HG02571 (cell line): ENCODE measurements at regions not wholly inside any gene's neighbourhood (a gene's known extent, or its start where the extent isn't known, plus 50 kb on each side); places are given as distances from the start of the nearest gene placed in this dataset.

Source experiments
- ATAC-seq: cut with Tn5 transposase; IDR thresholded peaks from one replicate; pipeline ENCODE4 v1.9.1; 2021; ENCODE audit warnings: mild to moderate bottlenecking, moderate library complexity; ENCODE audit not compliant: unreplicated experiment

DNA sequence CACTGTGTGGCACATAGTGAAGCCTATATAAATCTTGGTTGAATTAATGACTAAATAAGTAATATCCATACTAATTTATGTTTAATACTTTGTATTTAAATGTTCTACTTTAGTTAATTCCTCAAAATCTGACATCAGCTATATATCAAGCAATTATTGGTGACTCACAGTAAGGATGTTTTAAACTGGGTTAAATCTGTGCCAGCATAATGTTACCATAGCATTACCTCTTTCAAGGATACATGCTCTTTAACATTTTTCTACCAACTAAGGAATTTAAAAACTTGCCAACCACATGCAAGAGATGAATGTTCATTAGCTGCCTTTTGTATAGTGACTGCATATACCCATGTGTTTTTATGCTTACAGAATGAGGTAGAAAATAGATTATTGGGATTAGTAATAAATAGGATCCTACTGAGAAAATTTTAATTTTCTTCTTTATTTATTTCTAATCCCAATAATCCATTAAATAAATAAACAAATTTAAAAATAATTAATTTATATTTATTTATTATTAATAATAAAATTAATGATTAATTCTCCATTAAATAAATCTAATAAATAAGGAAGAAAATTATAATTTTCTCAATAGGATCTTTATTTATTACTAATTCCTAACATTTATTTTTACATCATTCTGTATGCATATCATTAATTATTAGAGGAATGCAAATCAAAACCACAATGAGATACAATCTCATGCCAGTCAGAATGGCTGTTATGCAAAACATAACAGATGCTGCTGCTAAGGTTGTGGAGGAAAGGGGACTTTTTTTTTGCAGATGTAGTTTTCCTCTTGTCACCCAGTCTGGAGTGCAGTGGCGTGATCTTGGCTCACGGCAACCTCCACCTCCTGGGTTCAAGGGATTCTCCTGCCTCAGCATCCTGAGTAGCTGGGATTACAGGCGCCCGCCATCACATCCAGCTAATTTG is 410.7 kb upstream of the DSEL start:
- ATAC-seq: no peak

GRCh38 chr18:67924656-67925055 is 408.1 kb upstream of the DSEL start:
- no peak for ATAC-seq

GRCh38 chr18:67919316-67919715 is 402.8 kb upstream of the DSEL start:
- no peak for ATAC-seq

DNA sequence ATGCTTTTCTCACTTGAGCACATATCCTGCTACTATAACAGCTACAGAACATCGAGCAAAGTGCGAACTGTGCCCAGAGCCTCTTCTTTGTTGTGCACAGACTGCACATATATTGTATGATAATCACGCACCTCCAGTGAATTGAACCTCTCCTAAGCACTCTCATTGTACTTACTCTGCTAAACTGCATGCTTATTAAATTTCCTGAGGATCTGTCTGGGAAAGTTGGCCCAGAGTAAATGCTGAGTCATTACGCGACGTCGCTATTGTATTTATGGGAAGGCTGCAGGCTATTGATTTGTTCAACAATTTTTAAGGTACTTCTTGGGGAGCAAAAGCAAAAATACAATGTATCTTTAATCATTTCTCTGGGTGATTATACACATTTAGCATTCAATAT is 399.6 kb upstream of the DSEL start:
- ATAC-seq: no peak

DNA sequence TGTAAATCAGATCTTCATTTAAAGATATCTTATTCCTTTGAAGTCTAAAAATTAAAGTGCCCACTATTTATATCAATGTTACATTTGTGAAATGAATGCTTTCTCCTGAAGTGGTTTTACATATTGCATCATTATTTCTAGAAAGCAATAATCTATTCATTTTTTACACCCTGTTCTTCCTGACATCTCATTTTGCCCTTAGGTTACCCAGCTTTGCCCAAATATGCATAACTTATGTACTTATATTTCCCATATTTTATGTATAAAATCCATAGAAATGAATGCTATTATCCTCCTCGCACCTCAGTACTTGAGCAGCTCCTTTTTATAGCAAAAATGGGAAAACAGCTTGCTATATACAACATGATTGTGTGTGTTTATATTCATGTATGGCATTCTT is 396.5 kb upstream of the DSEL start:
- no peak for ATAC-seq

DNA sequence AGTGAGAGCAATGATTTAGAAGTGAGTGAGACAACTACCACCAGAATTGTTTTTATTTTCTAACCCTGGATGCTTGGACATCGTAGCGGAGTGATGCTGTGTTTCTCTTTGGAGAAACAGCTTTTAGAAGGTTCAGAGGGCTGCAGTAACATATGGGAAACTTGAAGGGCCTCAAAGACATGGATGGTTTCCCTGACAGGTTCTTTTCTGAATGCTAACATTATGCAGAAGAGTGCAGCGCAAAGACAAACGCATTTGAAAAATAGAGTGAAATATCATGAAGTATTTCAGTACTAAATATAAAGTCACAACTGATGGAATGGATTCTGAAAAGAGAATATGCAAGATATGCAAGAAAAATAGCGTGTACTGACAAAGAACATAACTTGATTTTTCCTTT is 385.1 kb upstream of the DSEL start:
- ATAC-seq: no peak

GRCh38 chr18:67896451-67896850 is 379.9 kb upstream of the DSEL start:
- no peak for ATAC-seq

- ATAC-seq: no peak
Measured at GRCh38 chr18:67893916-67894315, 377.4 kb upstream of the DSEL start.

GRCh38 chr18:67876871-67877270 is 360.4 kb upstream of the DSEL start:
- no peak for ATAC-seq

DNA sequence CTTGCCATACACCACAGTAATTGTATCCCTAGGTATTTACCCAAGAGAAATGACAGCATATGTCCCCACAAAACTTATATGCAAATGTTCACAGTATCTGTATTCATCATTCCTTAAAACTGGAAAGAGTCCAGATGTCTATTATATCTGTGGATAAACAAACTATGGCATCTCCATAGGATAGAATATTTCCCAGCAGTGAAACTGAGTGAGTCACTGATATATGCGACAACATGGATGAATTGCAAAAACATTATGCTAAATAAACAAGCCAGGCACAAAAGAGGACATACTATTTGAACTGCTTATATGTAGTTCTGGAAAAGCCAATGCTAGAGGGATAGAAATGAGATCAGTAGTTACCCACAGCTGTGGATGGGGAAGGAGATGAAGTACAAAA is 359.4 kb upstream of the DSEL start:
- no peak for ATAC-seq

DNA sequence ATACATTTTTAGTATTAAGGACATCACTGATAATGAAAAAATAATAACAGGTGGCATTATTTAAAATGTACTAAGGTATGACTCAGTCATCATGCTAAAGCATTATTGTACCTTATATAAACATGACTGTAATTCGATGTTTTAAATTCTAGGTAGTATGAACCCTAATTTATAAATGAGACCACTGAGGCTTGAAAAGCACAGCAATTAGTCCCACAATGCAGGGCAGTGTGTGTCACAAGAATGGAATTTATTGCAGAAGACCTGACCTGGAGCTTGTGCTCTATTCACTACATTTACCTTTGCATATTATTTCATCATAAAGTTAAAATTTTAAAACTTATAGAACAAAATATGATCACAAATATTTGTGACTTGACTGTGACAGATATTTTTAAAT is 358.5 kb upstream of the DSEL start:
- ATAC-seq: no peak

DNA sequence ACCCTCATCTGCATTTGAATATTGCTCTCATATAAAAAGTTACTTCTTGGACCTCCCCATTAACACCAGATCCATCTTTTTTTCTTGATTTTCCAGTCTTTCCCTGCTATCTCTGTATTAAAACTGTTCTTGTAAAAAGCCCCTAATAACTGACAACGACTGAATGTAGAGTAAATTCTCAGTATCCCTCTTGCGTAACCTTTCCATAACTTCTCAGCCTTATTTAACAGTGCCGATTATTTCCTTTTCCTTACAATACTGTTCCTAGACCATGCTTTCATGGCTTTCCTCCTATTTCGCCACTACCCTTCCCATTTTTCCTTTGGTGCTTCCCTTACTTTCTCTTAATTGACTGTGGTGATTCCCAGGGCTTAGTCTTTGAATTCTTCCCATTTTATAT is 348.9 kb upstream of the DSEL start:
- no peak for ATAC-seq

GRCh38 chr18:67864677-67865340 is 348.3 kb upstream of the DSEL start:
- ATAC-seq: no peak

DNA sequence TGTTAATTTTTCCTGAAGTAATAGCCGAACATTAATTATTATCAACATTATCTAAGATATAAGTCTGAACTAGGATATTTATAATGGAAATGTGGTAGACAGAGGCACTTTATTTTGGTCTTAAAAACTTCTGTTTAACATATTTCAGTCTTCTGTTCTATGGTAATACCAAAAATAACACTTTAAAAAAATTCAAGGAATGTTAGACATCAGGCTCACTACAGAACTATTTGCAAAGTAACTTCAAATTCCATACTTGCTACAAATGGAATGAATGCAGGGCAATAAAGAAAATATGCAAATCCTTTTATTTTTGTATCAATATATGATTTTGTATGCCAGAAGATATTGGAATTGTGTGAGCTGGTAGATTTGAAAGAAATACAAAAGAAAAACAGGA is 345.5 kb upstream of the DSEL start:
- ATAC-seq: no peak

- no peak for ATAC-seq
Measured at GRCh38 chr18:67854340-67854739, 337.8 kb upstream of the DSEL start.

DNA sequence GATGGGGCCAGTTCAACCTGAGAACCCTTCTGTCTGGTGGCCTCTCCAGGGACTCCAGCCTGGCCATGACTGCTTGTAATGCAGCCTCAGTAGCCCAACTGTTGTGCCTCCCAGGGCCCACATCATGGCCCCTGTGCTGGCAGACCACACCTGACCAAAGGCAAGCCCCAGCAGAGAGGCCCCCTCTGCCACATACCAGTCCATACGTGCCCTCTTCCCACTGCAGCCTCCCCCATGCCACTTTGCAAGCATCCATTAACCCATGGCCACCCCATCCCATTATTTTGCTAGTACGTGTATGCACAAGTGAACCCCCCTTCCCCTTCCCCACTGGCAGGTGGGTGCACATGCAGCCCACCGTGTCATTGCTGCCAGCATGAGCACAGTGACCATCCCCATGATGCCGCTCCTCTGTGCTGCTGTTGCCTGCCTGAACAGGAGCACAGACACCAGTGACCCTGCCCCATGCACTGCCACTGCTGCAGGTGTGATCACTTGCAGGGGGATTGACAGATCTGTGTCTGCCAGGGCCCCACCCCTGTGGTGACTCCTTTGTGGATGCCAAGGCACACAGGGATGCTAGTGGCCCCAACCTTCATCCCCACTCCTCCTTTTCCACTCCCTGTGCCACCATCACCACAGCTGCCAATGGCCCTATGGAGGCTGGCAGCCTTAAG is 330.0 kb upstream of the DSEL start:
- ATAC-seq: no peak

- ATAC-seq: no peak
Measured at GRCh38 chr18:67845035-67845434, 328.5 kb upstream of the DSEL start.

- ATAC-seq: no peak
Measured at GRCh38 chr18:67840379-67840778, 323.9 kb upstream of the DSEL start.

DNA sequence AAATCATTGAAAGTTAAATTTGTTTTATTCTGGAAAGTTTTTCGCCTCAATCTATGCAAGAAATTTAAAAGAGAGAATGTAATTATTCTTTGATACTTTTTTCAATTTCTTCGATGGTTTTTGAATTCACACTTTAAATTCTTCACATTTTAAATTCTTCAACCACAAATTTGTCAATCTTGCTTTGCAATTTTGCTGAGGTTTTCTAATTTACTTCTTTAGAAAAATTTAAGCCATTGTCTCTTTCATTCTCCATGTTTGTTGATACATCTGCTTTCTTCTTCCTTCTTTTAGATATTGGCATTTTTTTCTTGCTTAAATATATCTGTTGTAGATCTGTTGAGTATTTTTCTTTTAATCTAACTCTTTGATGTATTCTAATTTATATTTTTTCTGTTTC is 301.9 kb upstream of the DSEL start:
- no peak for ATAC-seq

- no peak for ATAC-seq
Measured at GRCh38 chr18:67815280-67815679, 298.8 kb upstream of the DSEL start.

DNA sequence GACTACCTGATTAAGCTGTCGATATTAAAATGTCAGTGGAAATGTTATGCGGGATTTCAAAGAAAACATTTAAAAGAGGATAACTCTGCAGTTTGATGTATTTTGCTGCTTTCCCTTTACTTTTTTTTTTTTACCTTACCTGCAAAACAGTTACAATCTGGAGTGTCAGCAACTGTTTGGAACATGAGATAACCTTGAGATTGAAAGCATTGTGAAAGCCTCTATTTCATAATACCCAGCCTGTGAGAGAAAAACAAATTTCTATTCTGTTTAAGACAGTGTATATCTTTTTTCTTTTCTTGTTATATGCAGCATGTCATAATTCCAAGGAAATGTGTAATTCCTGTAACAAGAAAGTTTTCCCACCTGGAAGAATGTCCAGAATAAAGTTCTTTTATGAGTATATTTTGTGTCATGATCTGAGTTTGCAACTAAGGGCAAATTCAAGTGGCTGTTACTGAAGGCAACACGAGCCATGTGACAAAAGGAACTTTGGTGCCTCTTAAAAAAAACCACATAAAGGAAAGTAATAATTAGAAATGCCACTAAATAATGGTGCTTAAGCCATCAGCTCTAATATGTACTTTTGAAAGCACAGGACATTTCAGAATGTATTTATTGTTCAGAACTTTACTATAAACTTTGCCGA is 297.0 kb upstream of the DSEL start:
- no peak for ATAC-seq
